CD4-positive, alpha-beta T cell treated with Interleukin-12 subunit alpha and Interleukin-12 subunit beta, for 1 hour (primary cell): ENCODE measurements at regions not wholly inside any gene's neighbourhood (a gene's known extent, or its start where the extent isn't known, plus 50 kb on each side); places are given as distances from the start of the nearest gene placed in this dataset.
"Not testable (repeated sequence)": the region's sequence is repeated elsewhere in the genome, so short reads cannot be mapped to it uniquely, and the experiment has no call there.

Experiments
- DNase-seq: peaks from one replicate; pipeline ENCODE4 v3.0.0-alpha.2; 2020

GRCh38 chr20:33908336-33908735 lies 85.4 kb upstream of the RALY start:
- no peak for DNase-seq

GRCh38 chr20:33908868-33909267 lies 84.8 kb upstream of the RALY start:
- no peak for DNase-seq

GRCh38 chr20:33909331-33909921 lies 84.3 kb upstream of the RALY start:
- no peak for DNase-seq

DNA sequence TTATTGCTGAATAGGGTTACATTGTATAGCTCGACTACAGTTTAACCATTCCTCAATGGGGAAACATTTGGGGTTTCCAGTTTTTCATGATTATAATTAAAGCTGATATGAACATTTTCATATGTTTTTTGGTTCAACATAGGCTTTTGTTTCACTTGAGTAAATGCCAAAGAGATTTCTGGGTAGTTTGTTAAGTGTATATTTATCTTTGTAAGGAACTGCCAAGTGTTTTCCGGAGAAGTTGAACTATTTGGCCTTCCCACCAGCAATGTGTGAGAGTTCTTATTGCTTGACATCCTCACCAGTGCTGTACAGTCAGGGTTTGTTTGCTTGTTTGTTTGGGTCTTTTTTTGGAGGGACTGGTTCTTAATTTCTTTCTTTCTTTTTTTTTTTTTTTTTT lies 83.7 kb upstream of the RALY start:
- DNase-seq = no peak

DNA sequence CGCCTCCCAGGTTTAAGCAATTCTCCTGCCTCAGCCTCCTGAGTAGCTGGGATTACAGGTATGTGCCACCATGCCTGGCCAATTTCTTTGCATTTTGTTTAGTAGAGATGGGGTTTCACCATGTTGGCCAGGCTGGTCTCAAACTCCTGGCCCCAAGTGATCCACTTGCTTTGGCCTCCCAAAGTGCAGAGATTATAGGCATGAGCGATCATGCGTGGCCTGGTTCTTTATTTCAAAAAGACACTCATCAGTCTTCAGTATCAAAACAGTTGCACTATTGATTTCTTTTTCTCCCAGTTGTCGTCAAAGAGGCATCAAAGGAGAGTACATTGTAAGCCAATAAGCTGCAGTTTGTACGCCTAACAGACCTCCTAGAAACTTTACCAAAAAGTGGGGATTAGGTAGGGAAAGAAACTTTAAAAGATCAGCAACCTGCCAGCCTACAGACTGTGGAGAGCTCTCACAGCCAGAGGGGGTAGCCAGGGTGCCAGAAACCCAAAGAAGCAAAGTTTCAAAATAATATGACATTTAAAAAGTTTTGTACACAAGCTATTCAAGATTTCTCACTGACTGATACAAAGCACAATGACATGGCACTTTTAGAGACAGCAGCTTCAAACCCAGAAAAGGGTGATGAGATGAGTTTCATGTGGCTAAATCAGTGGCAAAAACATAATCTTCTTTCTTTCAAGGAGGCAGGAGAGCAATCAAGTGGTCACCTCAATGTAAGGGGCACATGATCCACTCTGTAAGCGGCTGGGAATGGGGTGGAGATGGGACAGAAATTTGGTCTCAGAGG lies 83.0 kb upstream of the RALY start:
- no peak for DNase-seq

GRCh38 chr20:33914919-33915318 lies 78.8 kb upstream of the RALY start:
- DNase-seq = peak; percentile 32

- peak; percentile 58 for DNase-seq
Measured at GRCh38 chr20:33915726-33916331, 77.9 kb upstream of the RALY start.

DNA sequence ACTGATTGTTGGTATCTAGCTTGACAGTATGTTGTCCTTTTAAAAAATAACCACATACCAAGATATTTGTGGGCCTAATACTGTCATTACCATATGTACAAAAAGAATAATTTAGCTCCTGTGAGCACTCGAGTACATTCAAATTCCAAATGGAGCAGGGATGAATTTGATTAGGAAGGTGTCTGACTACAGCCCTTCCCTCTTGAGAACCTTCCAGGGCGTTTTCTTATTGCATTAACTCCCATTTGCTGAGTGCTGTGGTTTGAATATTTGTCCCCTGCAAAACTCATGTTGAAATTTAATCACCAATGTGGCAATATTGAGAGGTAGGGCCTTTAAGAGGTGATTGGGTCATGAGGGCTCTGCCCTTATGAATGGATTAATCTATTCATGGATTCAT lies 76.9 kb upstream of the RALY start:
- DNase-seq = no peak

- no peak for DNase-seq
Measured at GRCh38 chr20:33917831-33918525, 75.7 kb upstream of the RALY start.

DNA sequence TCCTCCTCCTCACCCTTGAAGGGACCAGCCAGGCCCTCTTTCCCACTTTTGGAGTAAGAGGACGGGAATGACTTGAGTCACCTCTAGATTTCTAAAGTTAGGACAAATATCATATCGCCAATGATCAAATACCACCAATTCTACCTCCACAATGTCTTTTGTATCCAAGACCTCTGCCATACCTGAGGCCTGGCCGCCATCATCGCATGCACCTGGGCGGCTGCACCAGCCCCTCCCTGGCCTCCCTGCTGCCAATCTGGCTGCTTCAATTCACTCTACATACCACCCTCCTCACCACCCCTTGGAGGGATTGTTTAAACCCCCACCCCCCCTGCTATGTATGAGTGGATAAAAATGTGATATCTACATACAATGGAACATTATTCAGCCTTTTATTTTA lies 75.0 kb upstream of the RALY start:
- no peak for DNase-seq

GRCh38 chr20:33919653-33920052 lies 74.1 kb upstream of the RALY start:
- no peak for DNase-seq

DNA sequence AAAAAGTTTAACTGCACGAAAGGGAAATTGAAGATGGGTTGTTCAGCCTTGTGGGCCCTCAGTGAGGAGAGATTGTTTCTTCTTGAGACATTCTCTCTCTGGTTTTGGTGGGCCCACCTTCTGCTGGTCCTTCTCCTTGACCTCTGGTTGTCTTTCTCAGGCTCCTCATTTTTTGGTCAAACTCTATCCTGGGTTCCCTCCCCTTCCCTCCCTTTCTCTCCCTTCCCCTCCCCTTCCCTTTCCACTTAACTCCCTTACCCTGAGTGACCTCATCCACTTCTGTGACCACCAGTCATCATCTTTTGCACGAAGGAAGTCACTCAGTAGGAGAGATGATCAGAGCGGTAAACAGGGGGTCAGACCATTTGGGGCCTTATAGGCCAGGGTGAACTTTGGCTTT lies 71.5 kb upstream of the RALY start:
- no peak for DNase-seq

GRCh38 chr20:33923740-33924139 lies 70.0 kb upstream of the RALY start:
- DNase-seq = no peak

DNA sequence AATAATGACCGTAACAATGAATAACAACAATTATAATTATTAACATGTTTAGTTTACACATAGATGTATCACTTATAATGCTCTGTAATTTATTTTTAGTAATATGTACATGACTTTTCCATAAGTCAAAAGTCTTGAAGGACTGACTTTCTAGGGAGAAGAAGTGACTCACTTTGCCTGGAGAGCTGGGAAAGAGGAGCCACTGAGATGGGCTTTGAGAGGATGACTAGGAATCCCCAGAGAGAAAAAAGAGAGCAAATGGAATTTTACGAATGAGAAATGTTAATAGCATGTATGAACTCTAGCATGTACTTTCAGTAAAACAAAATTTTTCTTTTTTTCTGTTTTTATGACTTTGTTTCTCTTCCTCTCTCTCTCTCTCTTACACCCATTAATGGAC lies 67.8 kb upstream of the RALY start:
- no peak for DNase-seq

GRCh38 chr20:33926425-33926824 lies 67.3 kb upstream of the RALY start:
- DNase-seq = no peak

- no peak for DNase-seq
Measured at GRCh38 chr20:33927724-33928123, 66.0 kb upstream of the RALY start.

GRCh38 chr20:33929917-33930316 lies 63.8 kb upstream of the RALY start:
- DNase-seq = no peak

DNA sequence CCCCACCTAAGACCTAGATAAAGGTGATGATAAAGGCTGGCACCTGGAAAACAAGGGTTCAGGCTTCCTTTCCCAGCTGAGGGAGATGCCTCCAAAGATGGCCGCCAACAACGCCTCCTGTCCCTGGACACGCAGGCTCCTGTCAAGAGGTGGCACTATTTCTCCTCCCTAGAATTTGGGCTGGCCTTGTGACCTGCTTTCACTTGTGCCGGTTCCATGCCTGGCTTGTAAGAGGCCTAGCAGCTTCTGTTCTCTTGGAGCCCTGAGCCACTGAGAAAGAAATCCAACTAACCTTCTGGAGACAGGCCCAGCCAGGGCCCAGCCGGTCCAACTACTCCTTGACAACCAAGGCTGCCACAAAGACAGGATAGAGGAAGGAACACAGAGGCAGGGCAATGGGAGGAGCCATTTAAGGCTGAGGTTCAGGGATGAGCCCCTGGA lies 60.2 kb upstream of the RALY start:
- DNase-seq = peak; percentile 61

DNA sequence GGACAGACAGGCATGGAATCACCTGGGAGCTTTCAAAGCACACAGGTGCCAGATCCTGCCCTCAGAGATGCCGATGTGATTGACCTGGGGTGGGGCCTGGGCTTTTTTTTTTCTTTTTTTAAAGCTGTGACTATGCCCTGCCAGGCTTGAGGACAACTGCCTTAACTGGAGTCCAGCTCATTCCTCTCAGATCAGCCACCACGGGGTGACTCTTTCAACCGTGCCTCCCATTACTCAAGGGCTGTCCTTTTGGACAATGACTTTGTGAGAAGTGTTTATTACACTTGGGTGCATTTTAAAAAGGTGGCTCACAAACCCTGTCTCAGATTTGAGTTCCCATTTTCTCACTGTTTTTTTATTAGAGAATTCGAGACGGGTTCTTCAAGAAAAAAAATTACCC lies 57.1 kb upstream of the RALY start:
- no peak for DNase-seq

- not testable (repeated sequence) for DNase-seq
Measured at GRCh38 chr20:33939031-33939430, 54.7 kb upstream of the RALY start.

DNA sequence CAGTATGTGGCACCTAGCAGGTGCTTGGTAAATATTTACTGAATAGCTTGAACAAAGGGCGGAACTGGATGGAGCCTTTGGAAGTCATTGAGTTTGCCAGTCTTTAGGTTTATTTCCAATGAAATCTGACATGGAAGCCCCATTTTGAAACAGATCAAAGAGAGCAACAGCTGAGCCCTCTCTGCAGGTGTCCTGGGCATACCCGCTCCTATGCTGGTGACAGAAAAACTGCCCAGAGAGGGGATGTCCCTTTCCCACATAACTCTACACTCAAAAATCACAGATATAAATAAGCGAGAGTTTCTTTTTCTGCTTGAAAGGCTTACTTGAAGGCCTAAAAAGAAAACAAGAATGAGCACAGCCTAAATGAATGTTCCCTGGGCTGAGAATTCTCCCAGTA lies 53.0 kb upstream of the RALY start:
- DNase-seq = no peak
